ENCODE measurements at regions not wholly inside any gene's neighbourhood (a gene's known extent, or its start where the extent isn't known, plus 50 kb on each side); places are given as distances from the start of the nearest gene placed in this dataset.

DNA sequence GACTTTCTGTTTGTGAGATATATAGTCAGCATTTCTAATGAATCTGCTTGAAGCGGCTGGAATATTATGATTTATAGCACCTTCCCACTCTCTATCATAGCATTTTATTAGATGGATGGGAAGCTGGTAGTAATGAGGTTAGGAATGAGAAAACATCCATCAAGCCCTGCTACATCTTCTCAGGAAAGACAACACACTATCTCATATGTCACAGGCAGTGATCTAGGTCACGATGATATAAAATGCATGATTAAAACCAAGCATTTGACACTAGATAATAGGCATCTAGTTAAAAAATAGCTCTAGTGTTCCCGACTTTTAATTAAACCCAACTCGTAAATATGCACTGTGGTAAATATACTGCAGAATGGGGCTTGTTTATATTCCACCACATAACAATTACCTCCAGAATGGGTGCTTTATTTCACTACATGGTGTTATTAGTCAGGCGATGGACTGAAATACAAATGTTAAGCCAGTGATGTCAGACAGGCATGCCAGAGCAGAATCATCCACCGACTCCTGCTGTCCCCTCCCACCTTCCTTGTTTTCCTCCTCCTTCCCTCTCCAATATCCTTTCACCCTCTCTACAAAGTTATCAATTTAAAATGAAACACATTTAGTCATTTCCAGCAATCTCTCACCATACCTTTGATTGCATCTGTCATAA is 286.8 kb downstream of the SPATA31D1 start:
- TF ChIP-seq CEBPB (IDR thresholded peaks at IDR 0.05) (no peak), EP300 (IDR thresholded peaks at IDR 0.05; ENCODE audit: borderline replicate concordance) (no peak), RAD21 (IDR thresholded peaks at IDR 0.05; ENCODE audit: low read depth) (no peak), EGR1 (IDR thresholded peaks at IDR 0.05) (no peak), TAF1 (IDR thresholded peaks at IDR 0.05; ENCODE audit: low read depth) (no peak), TEAD4 (IDR thresholded peaks at IDR 0.05) (no peak), YY1 (IDR thresholded peaks at IDR 0.05; ENCODE audit: low read depth) (no peak), FOXM1 (IDR thresholded peaks at IDR 0.05; ENCODE audit: borderline replicate concordance, low read depth) (no peak), TCF12 (IDR thresholded peaks at IDR 0.05; ENCODE audit: low read depth) (no peak), CREB1 (IDR thresholded peaks at IDR 0.05; ENCODE audit: low read depth) (no peak), NFIC (IDR thresholded peaks at IDR 0.05) (no peak)
- TF ChIP-seq, protein P1, sequence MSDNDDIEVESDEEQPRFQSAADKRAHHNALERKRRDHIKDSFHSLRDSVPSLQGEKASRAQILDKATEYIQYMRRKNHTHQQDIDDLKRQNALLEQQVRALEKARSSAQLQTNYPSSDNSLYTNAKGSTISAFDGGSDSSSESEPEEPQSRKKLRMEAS (IDR thresholded peaks at IDR 0.05) = no peak
- TF ChIP-seq, protein P2, sequence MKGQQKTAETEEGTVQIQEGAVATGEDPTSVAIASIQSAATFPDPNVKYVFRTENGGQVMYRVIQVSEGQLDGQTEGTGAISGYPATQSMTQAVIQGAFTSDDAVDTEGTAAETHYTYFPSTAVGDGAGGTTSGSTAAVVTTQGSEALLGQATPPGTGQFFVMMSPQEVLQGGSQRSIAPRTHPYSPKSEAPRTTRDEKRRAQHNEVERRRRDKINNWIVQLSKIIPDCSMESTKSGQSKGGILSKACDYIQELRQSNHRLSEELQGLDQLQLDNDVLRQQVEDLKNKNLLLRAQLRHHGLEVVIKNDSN (IDR thresholded peaks at IDR 0.05) = no peak
- TF ChIP-seq, protein P3, sequence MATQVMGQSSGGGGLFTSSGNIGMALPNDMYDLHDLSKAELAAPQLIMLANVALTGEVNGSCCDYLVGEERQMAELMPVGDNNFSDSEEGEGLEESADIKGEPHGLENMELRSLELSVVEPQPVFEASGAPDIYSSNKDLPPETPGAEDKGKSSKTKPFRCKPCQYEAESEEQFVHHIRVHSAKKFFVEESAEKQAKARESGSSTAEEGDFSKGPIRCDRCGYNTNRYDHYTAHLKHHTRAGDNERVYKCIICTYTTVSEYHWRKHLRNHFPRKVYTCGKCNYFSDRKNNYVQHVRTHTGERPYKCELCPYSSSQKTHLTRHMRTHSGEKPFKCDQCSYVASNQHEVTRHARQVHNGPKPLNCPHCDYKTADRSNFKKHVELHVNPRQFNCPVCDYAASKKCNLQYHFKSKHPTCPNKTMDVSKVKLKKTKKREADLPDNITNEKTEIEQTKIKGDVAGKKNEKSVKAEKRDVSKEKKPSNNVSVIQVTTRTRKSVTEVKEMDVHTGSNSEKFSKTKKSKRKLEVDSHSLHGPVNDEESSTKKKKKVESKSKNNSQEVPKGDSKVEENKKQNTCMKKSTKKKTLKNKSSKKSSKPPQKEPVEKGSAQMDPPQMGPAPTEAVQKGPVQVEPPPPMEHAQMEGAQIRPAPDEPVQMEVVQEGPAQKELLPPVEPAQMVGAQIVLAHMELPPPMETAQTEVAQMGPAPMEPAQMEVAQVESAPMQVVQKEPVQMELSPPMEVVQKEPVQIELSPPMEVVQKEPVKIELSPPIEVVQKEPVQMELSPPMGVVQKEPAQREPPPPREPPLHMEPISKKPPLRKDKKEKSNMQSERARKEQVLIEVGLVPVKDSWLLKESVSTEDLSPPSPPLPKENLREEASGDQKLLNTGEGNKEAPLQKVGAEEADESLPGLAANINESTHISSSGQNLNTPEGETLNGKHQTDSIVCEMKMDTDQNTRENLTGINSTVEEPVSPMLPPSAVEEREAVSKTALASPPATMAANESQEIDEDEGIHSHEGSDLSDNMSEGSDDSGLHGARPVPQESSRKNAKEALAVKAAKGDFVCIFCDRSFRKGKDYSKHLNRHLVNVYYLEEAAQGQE (IDR thresholded peaks at IDR 0.05; ENCODE audit: low read depth) = no peak

All from Ishikawa (cell line).